HEK293 (cell line): ENCODE measurements at regions not wholly inside any gene's neighbourhood (a gene's known extent, or its start where the extent isn't known, plus 50 kb on each side); places are given as distances from the start of the nearest gene placed in this dataset.

Source experiments
- CTCF ChIA-PET: fragments of 350-600 bp; formaldehyde crosslinking; extraction: SDS; loops from one replicate; lab custom pipeline; 2021; ENCODE audit warnings: antibody characterized with exemption; lab: Yijun Ruan, JAX
- POLR2A ChIA-PET: fragments of 300-600 bp; formaldehyde crosslinking; extraction: SDS; loops from one replicate; lab custom pipeline; 2020; ENCODE audit warnings: antibody characterized with exemption, inconsistent platforms; lab: Yijun Ruan, JAX
- H3K27ac ChIP-seq: fragments of 200-500 bp; sonication (Bioruptor generic); 2 replicates; pipeline ENCODE4 v1.5.1; 2014; ENCODE audit warnings: low read depth, low read length, control low read depth, inconsistent platforms; ENCODE audit errors: extremely low read depth
- H3K36me3 ChIP-seq, 2 experiments: fragments of 200-500 bp in 1 of 2; sonication (Bioruptor generic) in 1 of 2; 1 replicate in 1 of 2; 2 replicates in 1 of 2; pipeline ENCODE4 v1.5.1; 2014 to 2017; ENCODE audit warnings: inconsistent platforms in 2 of 2, low read length in 2 of 2; ENCODE audit not compliant: control insufficient read depth in 2 of 2, insufficient read depth in 1 of 2
- H3K4me1 ChIP-seq: fragments of 200-500 bp; sonication (Bioruptor generic); 2 replicates; pipeline ENCODE4 v1.5.1; 2014; ENCODE audit warnings: mild to moderate bottlenecking, low read length, inconsistent platforms; ENCODE audit not compliant: control insufficient read depth, insufficient read depth
- H3K4me3 ChIP-seq: 2 replicates; pipeline ENCODE4 v1.5.1; 2011; ENCODE audit warnings: low read depth, mild to moderate bottlenecking, control low read depth, low read length, moderate library complexity
- H3K9me3 ChIP-seq: fragments of 200-500 bp; sonication (Bioruptor generic); 2 replicates; pipeline ENCODE4 v1.5.1; 2014; ENCODE audit warnings: low read depth, low read length, inconsistent platforms; ENCODE audit not compliant: control insufficient read depth, insufficient read depth
- KLF10 ChIP-seq: fragments of 450-650 bp; IDR thresholded peaks from 2 replicates; pipeline ENCODE4 v1.5.1; 2018; ENCODE audit warnings: missing biosample characterization, mild to moderate bottlenecking, missing genetic modification characterization
- MYNN ChIP-seq: fragments of 450-650 bp; formaldehyde crosslinking; IDR thresholded peaks from 2 replicates; pipeline ENCODE4 v1.5.1; 2016; ENCODE audit warnings: missing biosample characterization, missing genetic modification characterization, borderline replicate concordance
- RBAK ChIP-seq: fragments of 450-650 bp; formaldehyde crosslinking; IDR thresholded peaks from 2 replicates; pipeline ENCODE4 v1.5.1; 2016; ENCODE audit warnings: missing biosample characterization, missing genetic modification characterization
- SP7 ChIP-seq: fragments of 450-650 bp; formaldehyde crosslinking; IDR thresholded peaks from 2 replicates; pipeline ENCODE4 v1.5.1; 2016; ENCODE audit warnings: missing biosample characterization, missing genetic modification characterization
- YY1 ChIP-seq: fragments of 450-650 bp; formaldehyde crosslinking; IDR thresholded peaks from 2 replicates; pipeline ENCODE4 v1.5.1; 2018; ENCODE audit warnings: missing biosample characterization, missing genetic modification characterization
- ZFHX2 ChIP-seq: fragments of 450-650 bp; formaldehyde crosslinking; conservative IDR thresholded peaks from 2 replicates; pipeline ENCODE4 v1.5.1; 2016; ENCODE audit warnings: missing biosample characterization, missing genetic modification characterization
- ZFP41 ChIP-seq: fragments of 450-650 bp; formaldehyde crosslinking; IDR thresholded peaks from 2 replicates; pipeline ENCODE4 v1.5.1; 2016; ENCODE audit warnings: missing biosample characterization, missing genetic modification characterization, borderline replicate concordance
- ZNF223 ChIP-seq: fragments of 450-650 bp; formaldehyde crosslinking; IDR thresholded peaks from 2 replicates; pipeline ENCODE4 v1.5.1; 2016; ENCODE audit warnings: missing biosample characterization, missing genetic modification characterization
- ZNF248 ChIP-seq: fragments of 450-650 bp; formaldehyde crosslinking; IDR thresholded peaks from 2 replicates; pipeline ENCODE4 v1.5.1; 2017; ENCODE audit warnings: missing biosample characterization, missing genetic modification characterization
- ZNF354C ChIP-seq: fragments of 450-650 bp; formaldehyde crosslinking; IDR thresholded peaks from 2 replicates; pipeline ENCODE4 v1.5.1; 2016; ENCODE audit warnings: missing biosample characterization, missing genetic modification characterization, low read depth, borderline replicate concordance
- ZNF391 ChIP-seq: fragments of 450-650 bp; formaldehyde crosslinking; IDR thresholded peaks from 2 replicates; pipeline ENCODE4 v1.5.1; 2016; ENCODE audit warnings: low read depth, missing biosample characterization, missing genetic modification characterization, borderline replicate concordance
- ZNF510 ChIP-seq: fragments of 450-650 bp; formaldehyde crosslinking; IDR thresholded peaks from 2 replicates; pipeline ENCODE4 v1.5.1; 2018; ENCODE audit warnings: mild to moderate bottlenecking, missing genetic modification characterization, missing biosample characterization; ENCODE audit not compliant: insufficient replicate concordance
- ZNF610 ChIP-seq: fragments of 450-650 bp; formaldehyde crosslinking; IDR thresholded peaks from 2 replicates; pipeline ENCODE4 v1.5.1; 2016; ENCODE audit warnings: missing biosample characterization, missing genetic modification characterization, borderline replicate concordance
- ZNF670 ChIP-seq: fragments of 450-650 bp; formaldehyde crosslinking; IDR thresholded peaks from 2 replicates; pipeline ENCODE4 v1.5.1; 2016; ENCODE audit warnings: missing biosample characterization, missing genetic modification characterization, low read depth
- ZNF768 ChIP-seq: fragments of 450-650 bp; formaldehyde crosslinking; IDR thresholded peaks from 2 replicates; pipeline ENCODE4 v1.5.1; 2018; ENCODE audit warnings: missing biosample characterization, mild to moderate bottlenecking, missing genetic modification characterization
- ZXDB ChIP-seq: fragments of 450-650 bp; formaldehyde crosslinking; IDR thresholded peaks from 2 replicates; pipeline ENCODE4 v1.5.1; 2016; ENCODE audit warnings: missing biosample characterization, missing genetic modification characterization
- TF ChIP-seq, protein P1 (sequence below): sonication (generic); formaldehyde crosslinking; IDR thresholded peaks from 2 replicates; pipeline ENCODE4 v1.8.1; 2022; ENCODE audit warnings: mild to moderate bottlenecking, moderate library complexity, missing genetic modification reagents
- TF ChIP-seq, protein P2 (sequence below): fragments of 450-650 bp; formaldehyde crosslinking; IDR thresholded peaks from 2 replicates; pipeline ENCODE4 v1.5.1; 2016; ENCODE audit warnings: missing biosample characterization, missing genetic modification characterization
- TF ChIP-seq, protein P3 (sequence below): fragments of 450-650 bp; formaldehyde crosslinking; IDR thresholded peaks from 2 replicates; pipeline ENCODE4 v1.5.1; 2016; ENCODE audit warnings: missing biosample characterization, missing genetic modification characterization
- TF ChIP-seq, protein P4 (sequence below): fragments of 450-650 bp; formaldehyde crosslinking; conservative IDR thresholded peaks from 2 replicates; pipeline ENCODE4 v1.5.1; 2016; ENCODE audit warnings: low read depth, missing biosample characterization, missing genetic modification characterization

DNA sequence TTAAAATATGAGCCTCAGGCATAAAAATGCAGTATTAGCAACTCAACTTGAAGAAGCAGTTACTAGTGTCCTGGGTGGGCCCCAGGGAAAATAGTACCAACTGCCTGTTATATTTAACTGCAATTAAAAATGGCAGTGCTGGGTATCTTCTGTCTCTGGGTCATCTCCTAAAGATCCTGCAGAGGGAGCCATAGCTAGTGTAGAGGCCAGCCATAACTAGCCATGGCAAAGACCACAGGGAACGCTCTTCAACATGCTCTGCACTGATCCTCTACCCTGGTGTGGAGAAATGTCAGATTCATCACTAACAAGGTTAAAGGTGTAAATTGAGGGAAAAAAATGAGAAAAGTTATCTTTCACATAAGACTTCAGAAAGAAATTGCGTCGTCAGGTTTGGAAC is 181.3 kb downstream of the SNRPN start:
- Histone ChIP-seq H3K27ac (no peak overlapping the region), H3K4me3 (no peak overlapping the region)
- TF ChIP-seq, protein P1, sequence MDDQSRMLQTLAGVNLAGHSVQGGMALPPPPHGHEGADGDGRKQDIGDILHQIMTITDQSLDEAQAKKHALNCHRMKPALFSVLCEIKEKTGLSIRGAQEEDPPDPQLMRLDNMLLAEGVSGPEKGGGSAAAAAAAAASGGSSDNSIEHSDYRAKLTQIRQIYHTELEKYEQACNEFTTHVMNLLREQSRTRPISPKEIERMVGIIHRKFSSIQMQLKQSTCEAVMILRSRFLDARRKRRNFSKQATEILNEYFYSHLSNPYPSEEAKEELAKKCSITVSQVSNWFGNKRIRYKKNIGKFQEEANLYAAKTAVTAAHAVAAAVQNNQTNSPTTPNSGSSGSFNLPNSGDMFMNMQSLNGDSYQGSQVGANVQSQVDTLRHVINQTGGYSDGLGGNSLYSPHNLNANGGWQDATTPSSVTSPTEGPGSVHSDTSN (CRISPR knock-in tag): no peak
- TF ChIP-seq ZFHX2 (no peak), ZNF768 (tag by site-specific recombination) (no peak), SP7 (tag by site-specific recombination) (no peak), ZNF248 (tag by site-specific recombination) (no peak), ZNF610 (tag by site-specific recombination) (no peak), ZNF354C (tag by site-specific recombination) (no peak), ZNF223 (tag by site-specific recombination) (no peak), RBAK (no peak), ZXDB (tag by site-specific recombination) (no peak), YY1 (no peak), KLF10 (tag by site-specific recombination) (no peak)
- TF ChIP-seq, protein P2, sequence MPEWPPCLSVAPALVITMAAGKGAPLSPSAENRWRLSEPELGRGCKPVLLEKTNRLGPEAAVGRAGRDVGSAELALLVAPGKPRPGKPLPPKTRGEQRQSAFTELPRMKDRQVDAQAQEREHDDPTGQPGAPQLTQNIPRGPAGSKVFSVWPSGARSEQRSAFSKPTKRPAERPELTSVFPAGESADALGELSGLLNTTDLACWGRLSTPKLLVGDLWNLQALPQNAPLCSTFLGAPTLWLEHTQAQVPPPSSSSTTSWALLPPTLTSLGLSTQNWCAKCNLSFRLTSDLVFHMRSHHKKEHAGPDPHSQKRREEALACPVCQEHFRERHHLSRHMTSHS: no peak
- TF ChIP-seq, all 188 proteins: peak for 0
- Histone ChIP-seq H3K4me1 (no peaks in the 10 kb centered on the region), H3K36me3 (no peaks in the 10 kb centered on the region), H3K9me3 (no peaks in the 10 kb centered on the region)
- ChIA-PET POLR2A (no interaction called here), CTCF (interaction anchor here (0.6 to 0.7 kb wide), 2 partner anchors 9 to 11 kb away, joined by 3 read pairs; no protein-coding TSS in a partner anchor)

DNA sequence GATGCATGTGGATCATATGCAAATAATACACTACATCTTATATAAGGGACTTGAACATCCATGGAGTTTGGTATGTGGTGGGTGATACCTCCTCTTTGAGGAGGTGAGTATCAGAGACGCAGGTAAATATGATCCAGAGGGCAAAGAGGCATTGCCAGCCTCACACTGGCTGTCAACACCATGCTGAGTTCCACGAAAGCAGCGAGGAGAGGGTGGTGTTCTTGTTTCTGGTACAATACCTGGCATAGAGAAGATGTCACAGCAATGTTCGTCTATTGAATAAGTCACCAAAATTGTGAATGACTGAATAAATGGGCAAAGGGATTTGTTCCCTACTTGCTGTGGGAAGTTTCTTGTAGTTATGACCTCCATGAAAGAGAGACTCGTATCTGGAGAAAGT is 182.2 kb downstream of the SNRPN start:
- Histone ChIP-seq H3K4me3 (no peak overlapping the region), H3K4me1 (no peaks in the 10 kb centered on the region), H3K36me3 (no peaks in the 10 kb centered on the region), H3K27ac (no peak overlapping the region), H3K9me3 (no peaks in the 10 kb centered on the region)
- ChIA-PET CTCF (interaction anchor here (0.6 kb wide), 1 partner anchor 8 kb away, joined by 3 read pairs; no protein-coding TSS in a partner anchor), POLR2A (no interaction called here)
- TF ChIP-seq ZNF223 (tag by site-specific recombination): no peak
- no peak for TF ChIP-seq ZNF391
- TF ChIP-seq ZNF670 (tag by site-specific recombination): no peak
- TF ChIP-seq, protein P3, sequence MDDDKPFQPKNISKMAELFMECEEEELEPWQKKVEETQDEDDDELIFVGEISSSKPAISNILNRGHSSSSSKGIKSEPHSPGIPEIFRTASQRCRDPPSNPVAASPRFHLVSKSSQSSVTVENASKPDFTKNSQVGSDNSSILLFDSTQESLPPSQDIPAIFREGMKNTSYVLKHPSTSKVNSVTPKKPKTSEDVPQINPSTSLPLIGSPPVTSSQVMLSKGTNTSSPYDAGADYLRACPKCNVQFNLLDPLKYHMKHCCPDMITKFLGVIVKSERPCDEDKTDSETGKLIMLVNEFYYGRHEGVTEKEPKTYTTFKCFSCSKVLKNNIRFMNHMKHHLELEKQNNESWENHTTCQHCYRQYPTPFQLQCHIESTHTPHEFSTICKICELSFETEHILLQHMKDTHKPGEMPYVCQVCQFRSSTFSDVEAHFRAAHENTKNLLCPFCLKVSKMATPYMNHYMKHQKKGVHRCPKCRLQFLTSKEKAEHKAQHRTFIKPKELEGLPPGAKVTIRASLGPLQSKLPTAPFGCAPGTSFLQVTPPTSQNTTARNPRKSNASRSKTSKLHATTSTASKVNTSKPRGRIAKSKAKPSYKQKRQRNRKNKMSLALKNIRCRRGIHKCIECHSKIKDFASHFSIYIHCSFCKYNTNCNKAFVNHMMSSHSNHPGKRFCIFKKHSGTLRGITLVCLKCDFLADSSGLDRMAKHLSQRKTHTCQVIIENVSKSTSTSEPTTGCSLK (tag by site-specific recombination): no peak
- TF ChIP-seq ZFP41: no peak
- TF ChIP-seq MYNN (tag by site-specific recombination): no peak
- TF ChIP-seq, protein P4, sequence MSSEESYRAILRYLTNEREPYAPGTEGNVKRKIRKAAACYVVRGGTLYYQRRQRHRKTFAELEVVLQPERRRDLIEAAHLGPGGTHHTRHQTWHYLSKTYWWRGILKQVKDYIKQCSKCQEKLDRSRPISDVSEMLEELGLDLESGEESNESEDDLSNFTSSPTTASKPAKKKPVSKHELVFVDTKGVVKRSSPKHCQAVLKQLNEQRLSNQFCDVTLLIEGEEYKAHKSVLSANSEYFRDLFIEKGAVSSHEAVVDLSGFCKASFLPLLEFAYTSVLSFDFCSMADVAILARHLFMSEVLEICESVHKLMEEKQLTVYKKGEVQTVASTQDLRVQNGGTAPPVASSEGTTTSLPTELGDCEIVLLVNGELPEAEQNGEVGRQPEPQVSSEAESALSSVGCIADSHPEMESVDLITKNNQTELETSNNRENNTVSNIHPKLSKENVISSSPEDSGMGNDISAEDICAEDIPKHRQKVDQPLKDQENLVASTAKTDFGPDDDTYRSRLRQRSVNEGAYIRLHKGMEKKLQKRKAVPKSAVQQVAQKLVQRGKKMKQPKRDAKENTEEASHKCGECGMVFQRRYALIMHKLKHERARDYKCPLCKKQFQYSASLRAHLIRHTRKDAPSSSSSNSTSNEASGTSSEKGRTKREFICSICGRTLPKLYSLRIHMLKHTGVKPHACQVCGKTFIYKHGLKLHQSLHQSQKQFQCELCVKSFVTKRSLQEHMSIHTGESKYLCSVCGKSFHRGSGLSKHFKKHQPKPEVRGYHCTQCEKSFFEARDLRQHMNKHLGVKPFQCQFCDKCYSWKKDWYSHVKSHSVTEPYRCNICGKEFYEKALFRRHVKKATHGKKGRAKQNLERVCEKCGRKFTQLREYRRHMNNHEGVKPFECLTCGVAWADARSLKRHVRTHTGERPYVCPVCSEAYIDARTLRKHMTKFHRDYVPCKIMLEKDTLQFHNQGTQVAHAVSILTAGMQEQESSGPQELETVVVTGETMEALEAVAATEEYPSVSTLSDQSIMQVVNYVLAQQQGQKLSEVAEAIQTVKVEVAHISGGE (tag by site-specific recombination): no peak
- no peak for TF ChIP-seq ZNF510 (tag by site-specific recombination)
